ENCODE measurements at regions not wholly inside any gene's neighbourhood (a gene's known extent, or its start where the extent isn't known, plus 50 kb on each side); places are given as distances from the start of the nearest gene placed in this dataset.

GRCh38 chr12:3951380-3952135 lies 78.4 kb upstream of the PARP11 start:
- DNase-seq (no peak), ATAC-seq (ENCODE audit: low read depth) (no peak)
- H3K14ac ChIP-seq (replicated peaks; ENCODE audit: low read depth, low read length): no peak overlapping the region
- no peak overlapping the region for H3K9ac ChIP-seq (ENCODE audit: low read depth, low read length)
- intact Hi-C loops (cut with micrococcal nuclease) (no loop called here), dilution Hi-C loops (cut with HindIII; ENCODE audit: low sequenced_read_pairs, unreplicated experiment) (no loop called here), in situ Hi-C loops (cut with MboI; ENCODE audit: low sequenced_read_pairs) (no loop called here)
- H2AK5ac ChIP-seq (ENCODE audit: low read depth, low read length): no peak overlapping the region
- H4K5ac ChIP-seq (ENCODE audit: low read depth, low read length): no peak overlapping the region
- H3K4me3 ChIP-seq (ENCODE audit: insufficient read depth, low read depth, low read length): no peak overlapping the region
- CTCF ChIA-PET: no interaction called here
- no peak overlapping the region for H3K56ac ChIP-seq (ENCODE audit: extremely low read depth, insufficient read depth, low read length)
- H2AFZ ChIP-seq (replicated peaks; ENCODE audit: low read length, poor library complexity): no peak overlapping the region
- H3K36me3 ChIP-seq (ENCODE audit: control insufficient read depth, insufficient read depth, low read length): no peaks in the 10 kb centered on the region
- no peaks in the 10 kb centered on the region for H3K9me1 ChIP-seq (ENCODE audit: insufficient read depth, low read length)
- no peak overlapping the region for H2BK20ac ChIP-seq (ENCODE audit: low read depth, low read length)
- no peak overlapping the region for H2BK15ac ChIP-seq (ENCODE audit: low read depth, low read length)
- no peak overlapping the region for H2AK9ac ChIP-seq (replicated peaks; ENCODE audit: low read depth, low read length, poor library complexity)
- no peak overlapping the region for H3K27ac ChIP-seq (ENCODE audit: insufficient read depth, low read length)
- POLR2A ChIA-PET (ENCODE audit: unreplicated experiment): no interaction called here
- TF ChIP-seq RAD21 (IDR thresholded peaks at IDR 0.05; ENCODE audit: low read length): no peak
- TF ChIP-seq RFX5 (IDR thresholded peaks at IDR 0.05; ENCODE audit: low read depth, low read length): no peak
- TF ChIP-seq CTCF (conservative IDR thresholded peaks at IDR 0.05; ENCODE audit: low read depth, low read length): no peak
- no peak for TF ChIP-seq SMC3 (IDR thresholded peaks at IDR 0.05; ENCODE audit: low read depth, low read length)
- no peak for TF ChIP-seq ELK1 (IDR thresholded peaks at IDR 0.05; ENCODE audit: borderline replicate concordance, low read depth, low read length)
- TF ChIP-seq CHD1 (IDR thresholded peaks at IDR 0.05; ENCODE audit: low read depth, low read length): no peak
- no peaks in the 10 kb centered on the region for H3K4me1 ChIP-seq (ENCODE audit: control insufficient read depth, insufficient read depth, low read length)
- no peak overlapping the region for H4K8ac ChIP-seq (ENCODE audit: low read depth in 2 of 2, low read length in 2 of 2)
- H2BK120ac ChIP-seq (ENCODE audit: low read depth, low read length): no peak overlapping the region
- H2BK5ac ChIP-seq (ENCODE audit: low read depth, low read length, poor library complexity, severe bottlenecking): no peak overlapping the region
- no peak overlapping the region for H3K4ac ChIP-seq (ENCODE audit: low read depth, low read length)
- no peak overlapping the region for H3K18ac ChIP-seq (ENCODE audit: low read depth, low read length)
- no peaks in the 10 kb centered on the region for H4K20me1 ChIP-seq (ENCODE audit: insufficient read depth, low read length)
- no TSS peak for BruUV-seq (replicated peaks)
- H3K9me3 ChIP-seq (ENCODE audit: control insufficient read depth, insufficient read depth, low read length): no peaks in the 10 kb centered on the region
- 88% methylated on average over 3 of the region's 23 CpGs; no CpG with 5 or more reads in 1 of the 2 experiments for WGBS, 2 experiments (ENCODE audit: extremely low coverage in 2 of 2, insufficient read length in 1 of 2)
- no peak overlapping the region for H4K91ac ChIP-seq (ENCODE audit: insufficient read depth, low read depth, low read length)
- no peaks in the 10 kb centered on the region for H3K79me1 ChIP-seq (ENCODE audit: low read depth in 1 of 2, low read length in 2 of 2)
- H3K4me2 ChIP-seq (ENCODE audit: low read depth, low read length): no peak overlapping the region
- H3K23ac ChIP-seq (ENCODE audit: low read depth, low read length): no peak overlapping the region
- no peaks in the 10 kb centered on the region for H3K27me3 ChIP-seq (ENCODE audit: control insufficient read depth, insufficient read depth, low read length)

Measured in IMR-90 (cell line).